ENCODE measurements at regions not wholly inside any gene's neighbourhood (a gene's known extent, or its start where the extent isn't known, plus 50 kb on each side); places are given as distances from the start of the nearest gene placed in this dataset.
A peak's percentile ranks its signal among the peaks of the same experiment; 100 is the strongest.

DNA sequence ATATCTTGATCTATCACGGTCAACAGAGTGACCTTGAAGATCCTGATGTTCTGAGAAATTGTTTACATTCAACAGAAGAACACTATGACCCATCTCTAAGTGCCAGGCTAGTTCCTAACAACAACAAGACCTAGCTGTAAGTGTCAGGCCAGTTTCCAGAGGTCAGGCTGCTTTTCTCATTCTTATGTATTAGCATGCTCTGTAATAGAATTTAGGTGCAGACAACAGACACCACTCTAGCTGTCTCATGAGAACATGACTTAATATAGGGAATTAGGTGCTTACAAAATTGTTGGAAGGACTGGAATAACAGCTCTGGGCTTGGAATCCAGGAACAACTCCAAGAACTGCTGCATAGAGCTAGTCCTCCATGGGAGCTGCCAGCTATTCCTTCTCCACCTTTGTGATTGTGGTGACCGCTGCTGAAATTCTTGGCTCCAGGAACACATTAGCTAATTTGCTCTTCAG is 138.7 kb downstream of the SNX18 start:
- peak; percentile 88 for ATAC-seq
- Histone ChIP-seq H3K27me3 (no peaks in the 10 kb centered on the region), H3K9me3 (no peaks in the 10 kb centered on the region), H3K36me3 (no peaks in the 10 kb centered on the region), H3K4me3 (no peak overlapping the region), H3K27ac (peak overlapping the region in 3 of 4 donors; percentile 21 to 58 (median 51)), H3K4me1 (peaks cover 0 to 43% (median 2%) of the 10 kb centered on the region in 3 donors)
- TF ChIP-seq POLR2AphosphoS5 (IDR thresholded peaks at IDR 0.05) (peak; percentile 64), EP300 (IDR thresholded peaks at IDR 0.05) (no peak)
- 10 to 35% methylated on average over 2 of the region's 2 CpGs for WGBS, 2 donors (ENCODE audit: low coverage in 1 of 2)

DNA sequence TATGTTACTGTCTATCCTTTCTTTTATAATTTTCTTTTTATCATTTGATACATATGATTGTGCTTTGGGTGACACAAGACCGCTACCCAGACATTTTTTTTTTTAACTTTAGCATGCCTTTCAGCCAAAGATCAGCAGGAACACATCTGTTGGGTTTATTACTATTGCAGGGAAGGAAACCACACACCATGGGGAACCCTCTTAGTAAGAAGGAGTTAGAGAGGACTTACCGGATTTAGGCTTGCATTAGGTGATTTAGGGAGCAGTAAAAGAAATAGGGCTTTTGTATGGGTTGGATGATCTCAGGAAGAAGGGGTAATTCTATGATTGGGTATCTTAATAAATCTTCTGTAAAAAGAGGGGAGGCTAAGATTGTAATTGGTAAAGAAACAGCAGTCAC is 138.2 kb downstream of the SNX18 start:
- ATAC-seq = no peak
- peaks cover 0 to 45% (median 2%) of the 10 kb centered on the region in 3 donors for H3K4me1 ChIP-seq
- H3K4me3 ChIP-seq = no peak overlapping the region
- no peak for TF ChIP-seq EP300 (IDR thresholded peaks at IDR 0.05)
- no peak for TF ChIP-seq POLR2A (IDR thresholded peaks at IDR 0.05)
- TF ChIP-seq POLR2AphosphoS5 (IDR thresholded peaks at IDR 0.05) = no peak
- TF ChIP-seq, protein P1, sequence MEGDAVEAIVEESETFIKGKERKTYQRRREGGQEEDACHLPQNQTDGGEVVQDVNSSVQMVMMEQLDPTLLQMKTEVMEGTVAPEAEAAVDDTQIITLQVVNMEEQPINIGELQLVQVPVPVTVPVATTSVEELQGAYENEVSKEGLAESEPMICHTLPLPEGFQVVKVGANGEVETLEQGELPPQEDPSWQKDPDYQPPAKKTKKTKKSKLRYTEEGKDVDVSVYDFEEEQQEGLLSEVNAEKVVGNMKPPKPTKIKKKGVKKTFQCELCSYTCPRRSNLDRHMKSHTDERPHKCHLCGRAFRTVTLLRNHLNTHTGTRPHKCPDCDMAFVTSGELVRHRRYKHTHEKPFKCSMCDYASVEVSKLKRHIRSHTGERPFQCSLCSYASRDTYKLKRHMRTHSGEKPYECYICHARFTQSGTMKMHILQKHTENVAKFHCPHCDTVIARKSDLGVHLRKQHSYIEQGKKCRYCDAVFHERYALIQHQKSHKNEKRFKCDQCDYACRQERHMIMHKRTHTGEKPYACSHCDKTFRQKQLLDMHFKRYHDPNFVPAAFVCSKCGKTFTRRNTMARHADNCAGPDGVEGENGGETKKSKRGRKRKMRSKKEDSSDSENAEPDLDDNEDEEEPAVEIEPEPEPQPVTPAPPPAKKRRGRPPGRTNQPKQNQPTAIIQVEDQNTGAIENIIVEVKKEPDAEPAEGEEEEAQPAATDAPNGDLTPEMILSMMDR (IDR thresholded peaks at IDR 0.05) = no peak
- H3K27ac ChIP-seq = peak overlapping the region in 3 of 4 donors; percentile 21 to 58 (median 51)
- no peaks in the 10 kb centered on the region for H3K27me3 ChIP-seq
- H3K36me3 ChIP-seq = no peaks in the 10 kb centered on the region
- 92 to 100% methylated on average over 2 of the region's 2 CpGs for WGBS, 2 donors (ENCODE audit: low coverage in 1 of 2)
- H3K9me3 ChIP-seq = no peaks in the 10 kb centered on the region

DNA sequence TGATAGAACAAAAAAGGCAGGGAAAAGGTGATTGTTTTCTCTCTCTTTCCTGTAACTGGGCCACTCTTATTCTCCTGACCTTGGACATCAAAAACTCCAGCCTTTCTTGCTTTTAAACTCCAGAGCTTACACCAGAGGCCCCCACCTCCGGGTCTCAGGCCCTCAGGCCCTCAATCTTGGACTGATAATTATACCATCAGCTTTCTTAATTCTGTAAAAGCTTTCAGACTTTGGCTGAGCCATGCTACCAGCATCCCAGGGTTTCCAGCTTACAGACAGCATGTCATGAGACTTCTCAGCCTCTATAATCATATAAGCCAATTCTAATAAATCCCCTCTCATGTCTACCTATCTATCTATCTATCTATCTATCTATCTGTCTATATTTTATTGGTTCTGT is 137.7 kb downstream of the SNX18 start:
- peaks cover 0 to 43% (median 2%) of the 10 kb centered on the region in 3 donors for H3K4me1 ChIP-seq
- peak overlapping the region in 2 of 4 donors; percentile 7 to 58 for H3K27ac ChIP-seq
- H3K4me3 ChIP-seq = no peak overlapping the region
- TF ChIP-seq EP300 (IDR thresholded peaks at IDR 0.05) (no peak), POLR2AphosphoS5 (IDR thresholded peaks at IDR 0.05) (no peak), POLR2A (IDR thresholded peaks at IDR 0.05) (no peak)
- TF ChIP-seq, protein P1 (IDR thresholded peaks at IDR 0.05) = no peak
- H3K27me3 ChIP-seq = no peaks in the 10 kb centered on the region
- H3K9me3 ChIP-seq = no peaks in the 10 kb centered on the region
- H3K36me3 ChIP-seq = no peaks in the 10 kb centered on the region
- no peak for ATAC-seq
- 78% methylated on average over 1 of the region's 1 CpG for WGBS, 2 donors (ENCODE audit: low coverage in 1 of 2)

DNA sequence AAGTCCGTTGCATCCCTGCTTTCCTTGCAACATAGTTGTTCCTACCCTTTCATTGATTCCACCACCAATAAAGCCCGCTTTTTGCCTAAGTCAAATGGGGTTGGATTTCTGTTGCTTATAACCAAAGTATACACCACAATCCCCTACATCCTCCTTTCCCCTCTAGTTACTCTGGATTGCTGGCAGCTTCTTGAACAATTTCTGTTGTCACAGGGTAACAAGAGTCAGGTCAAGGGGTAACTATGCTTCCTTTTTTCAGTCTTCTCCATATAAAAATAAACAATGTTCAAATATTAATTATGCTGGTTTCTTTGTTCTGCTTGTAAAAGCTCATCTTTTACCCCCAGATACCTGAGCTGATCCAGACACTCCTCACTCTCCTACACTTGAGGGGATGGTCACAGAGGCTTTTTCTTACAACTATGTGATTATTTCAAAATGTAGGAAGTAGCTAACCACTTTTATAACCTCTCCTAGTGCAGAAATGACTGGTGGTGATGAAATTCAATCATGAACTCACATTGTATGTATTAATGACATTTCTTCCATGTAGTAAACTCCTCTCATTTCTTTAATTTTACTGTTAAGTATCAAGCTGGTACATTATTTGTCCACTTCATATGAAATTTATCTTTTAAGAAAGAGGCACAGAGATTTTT is 136.5 kb downstream of the SNX18 start:
- Histone ChIP-seq H3K27ac (no peak overlapping the region), H3K36me3 (no peaks in the 10 kb centered on the region), H3K27me3 (no peaks in the 10 kb centered on the region), H3K4me3 (no peak overlapping the region), H3K4me1 (peaks cover 0 to 31% (median 2%) of the 10 kb centered on the region in 3 donors), H3K9me3 (no peaks in the 10 kb centered on the region)
- WGBS, 2 donors (ENCODE audit: low coverage in 1 of 2) = 83 to 94% methylated on average over 2 of the region's 2 CpGs
- no peak for ATAC-seq
- TF ChIP-seq, protein P1 (IDR thresholded peaks at IDR 0.05) = no peak
- TF ChIP-seq POLR2AphosphoS5 (IDR thresholded peaks at IDR 0.05) (no peak), POLR2A (IDR thresholded peaks at IDR 0.05) (no peak), EP300 (IDR thresholded peaks at IDR 0.05) (no peak)

DNA sequence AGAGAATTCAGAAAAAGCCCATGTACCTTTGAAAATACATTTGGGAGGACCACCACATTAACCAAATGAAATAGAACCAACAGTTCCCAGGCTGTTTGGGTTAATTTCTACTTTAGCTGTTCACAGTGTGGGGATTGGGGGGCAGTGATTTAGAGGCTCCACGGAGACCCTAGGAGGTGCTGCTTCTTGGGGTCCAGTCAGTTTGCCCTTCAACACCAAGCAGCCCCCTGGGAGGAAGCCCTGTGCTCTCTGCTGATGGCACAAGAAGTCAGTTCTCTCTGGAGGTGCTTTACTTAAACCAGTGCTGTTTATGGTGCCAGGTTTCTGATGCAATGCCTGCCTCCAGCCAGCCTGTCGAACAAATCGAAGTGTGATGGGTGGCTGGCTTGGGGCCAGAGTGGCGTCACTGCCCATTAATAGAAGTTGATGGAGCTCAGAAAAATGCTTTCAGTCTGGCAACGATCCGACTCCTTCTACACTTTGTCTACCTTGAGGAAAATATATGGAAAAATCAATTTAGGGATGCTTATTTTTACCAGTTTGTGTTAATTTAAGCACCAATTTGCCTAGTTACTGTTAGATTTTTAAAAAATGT is 134.0 kb downstream of the SNX18 start:
- no peak for ATAC-seq
- Histone ChIP-seq H3K4me3 (no peak overlapping the region), H3K9me3 (no peaks in the 10 kb centered on the region), H3K27me3 (no peaks in the 10 kb centered on the region), H3K4me1 (peaks cover 2 to 32% (median 3%) of the 10 kb centered on the region in 3 donors), H3K36me3 (no peaks in the 10 kb centered on the region), H3K27ac (peak overlapping the region in 1 of 4 donors; percentile 8)
- TF ChIP-seq EP300 (IDR thresholded peaks at IDR 0.05) (no peak), POLR2A (IDR thresholded peaks at IDR 0.05) (no peak), POLR2AphosphoS5 (IDR thresholded peaks at IDR 0.05) (peak; percentile 60)
- TF ChIP-seq, protein P1 (IDR thresholded peaks at IDR 0.05) = no peak
- 31 to 65% methylated on average over 4 to 5 of the region's 6 CpGs for WGBS, 2 donors (ENCODE audit: low coverage in 1 of 2)
